ENCODE measurements at regions not wholly inside any gene's neighbourhood (a gene's known extent, or its start where the extent isn't known, plus 50 kb on each side); places are given as distances from the start of the nearest gene placed in this dataset.
A peak's percentile ranks its signal among the peaks of the same experiment; 100 is the strongest.
"Not testable (repeated sequence)": the region's sequence is repeated elsewhere in the genome, so short reads cannot be mapped to it uniquely, and the experiment has no call there.

- peaks cover 49% of the 10 kb centered on the region for H3K4me1 Mint-ChIP-seq (ENCODE audit: low read depth)
- not testable (repeated sequence) for H3K27me3 Mint-ChIP-seq (ENCODE audit: low read depth); ATAC-seq; DNase-seq; H3K4me3 Mint-ChIP-seq
- peaks cover 32% of the 10 kb centered on the region for H3K36me3 Mint-ChIP-seq (ENCODE audit: insufficient read depth)
- peaks cover 38% of the 10 kb centered on the region for H3K9me3 Mint-ChIP-seq
These were observed 53.4 kb upstream of the PSMA1 start for GRCh38 chr11:14573539-14574057.

GRCh38 chr11:14577292-14577691 is 57.1 kb upstream of the PSMA1 start:
- Mint-ChIP-seq H3K27me3 (ENCODE audit: low read depth) (no peaks in the 10 kb centered on the region), H3K36me3 (ENCODE audit: insufficient read depth) (peaks cover 25% of the 10 kb centered on the region), H3K9me3 (peaks cover 27% of the 10 kb centered on the region), H3K4me1 (ENCODE audit: low read depth) (peaks cover 48% of the 10 kb centered on the region), H3K4me3 (no peak overlapping the region)
- DNase-seq (no peak), ATAC-seq (no peak)

- no peaks in the 10 kb centered on the region for H3K27me3 Mint-ChIP-seq (ENCODE audit: low read depth)
- peak overlapping the region; percentile 25 for H3K4me3 Mint-ChIP-seq
- peaks cover 21% of the 10 kb centered on the region for H3K9me3 Mint-ChIP-seq
- DNase-seq (no peak), ATAC-seq (peak; percentile 13 to 48)
- peaks cover 50% of the 10 kb centered on the region for H3K4me1 Mint-ChIP-seq (ENCODE audit: low read depth)
- H3K36me3 Mint-ChIP-seq (ENCODE audit: insufficient read depth): peaks cover 26% of the 10 kb centered on the region
These were observed 57.8 kb upstream of the PSMA1 start for GRCh38 chr11:14577835-14578529.

- ATAC-seq (peak; percentile 94 to 97), DNase-seq (peak; percentile 47)
- H3K4me1 Mint-ChIP-seq (ENCODE audit: low read depth): peaks cover 56% of the 10 kb centered on the region
- H3K27me3 Mint-ChIP-seq (ENCODE audit: low read depth): no peaks in the 10 kb centered on the region
- peaks cover 31% of the 10 kb centered on the region for H3K36me3 Mint-ChIP-seq (ENCODE audit: insufficient read depth)
- H3K4me3 Mint-ChIP-seq: peak overlapping the region; percentile 25
- peaks cover 21% of the 10 kb centered on the region for H3K9me3 Mint-ChIP-seq
These were observed 58.4 kb upstream of the PSMA1 start for GRCh38 chr11:14578541-14578956.

GRCh38 chr11:14579646-14580045 is 59.5 kb upstream of the PSMA1 start:
- H3K27me3 Mint-ChIP-seq (ENCODE audit: low read depth): no peaks in the 10 kb centered on the region
- no peak overlapping the region for H3K4me3 Mint-ChIP-seq
- no peak for ATAC-seq
- H3K4me1 Mint-ChIP-seq (ENCODE audit: low read depth): peaks cover 61% of the 10 kb centered on the region
- peaks cover 29% of the 10 kb centered on the region for H3K36me3 Mint-ChIP-seq (ENCODE audit: insufficient read depth)
- DNase-seq: no peak
- peaks cover 14% of the 10 kb centered on the region for H3K9me3 Mint-ChIP-seq

- no peaks in the 10 kb centered on the region for H3K27me3 Mint-ChIP-seq (ENCODE audit: low read depth)
- peaks cover 58% of the 10 kb centered on the region for H3K4me1 Mint-ChIP-seq (ENCODE audit: low read depth)
- peaks cover 3% of the 10 kb centered on the region for H3K9me3 Mint-ChIP-seq
- DNase-seq (no peak), ATAC-seq (no peak)
- no peak overlapping the region for H3K4me3 Mint-ChIP-seq
- peaks cover 22% of the 10 kb centered on the region for H3K36me3 Mint-ChIP-seq (ENCODE audit: insufficient read depth)
These were observed 60.8 kb upstream of the PDE3B start for GRCh38 chr11:14582793-14583192.

GRCh38 chr11:14583252-14584034 is 60.2 kb upstream of the PDE3B start:
- ATAC-seq: no peak
- Mint-ChIP-seq H3K27me3 (ENCODE audit: low read depth) (no peaks in the 10 kb centered on the region), H3K4me3 (no peak overlapping the region), H3K9me3 (peaks cover 3% of the 10 kb centered on the region), H3K4me1 (ENCODE audit: low read depth) (peaks cover 57% of the 10 kb centered on the region), H3K36me3 (ENCODE audit: insufficient read depth) (peaks cover 28% of the 10 kb centered on the region)
- DNase-seq: no peak

- H3K9me3 Mint-ChIP-seq: peaks cover 3% of the 10 kb centered on the region
- H3K27me3 Mint-ChIP-seq (ENCODE audit: low read depth): no peaks in the 10 kb centered on the region
- no peak for DNase-seq
- ATAC-seq: no peak
- no peak overlapping the region for H3K4me3 Mint-ChIP-seq
- H3K4me1 Mint-ChIP-seq (ENCODE audit: low read depth): peaks cover 51% of the 10 kb centered on the region
- H3K36me3 Mint-ChIP-seq (ENCODE audit: insufficient read depth): peaks cover 28% of the 10 kb centered on the region
These were observed 59.6 kb upstream of the PDE3B start for GRCh38 chr11:14584035-14584363.

GRCh38 chr11:14584595-14584994 is 59.0 kb upstream of the PDE3B start:
- H3K36me3 Mint-ChIP-seq (ENCODE audit: insufficient read depth): peaks cover 29% of the 10 kb centered on the region
- H3K9me3 Mint-ChIP-seq: peaks cover 3% of the 10 kb centered on the region
- no peaks in the 10 kb centered on the region for H3K27me3 Mint-ChIP-seq (ENCODE audit: low read depth)
- peaks cover 45% of the 10 kb centered on the region for H3K4me1 Mint-ChIP-seq (ENCODE audit: low read depth)
- DNase-seq (no peak), ATAC-seq (no peak)
- H3K4me3 Mint-ChIP-seq: no peak overlapping the region

GRCh38 chr11:14585438-14585837 is 58.2 kb upstream of the PDE3B start:
- ATAC-seq (no peak), DNase-seq (no peak)
- Mint-ChIP-seq H3K4me3 (no peak overlapping the region), H3K36me3 (ENCODE audit: insufficient read depth) (peaks cover 34% of the 10 kb centered on the region), H3K27me3 (ENCODE audit: low read depth) (no peaks in the 10 kb centered on the region), H3K4me1 (ENCODE audit: low read depth) (peaks cover 42% of the 10 kb centered on the region), H3K9me3 (peaks cover 1% of the 10 kb centered on the region)

- H3K4me3 Mint-ChIP-seq: no peak overlapping the region
- H3K9me3 Mint-ChIP-seq: no peaks in the 10 kb centered on the region
- peaks cover 40% of the 10 kb centered on the region for H3K4me1 Mint-ChIP-seq (ENCODE audit: low read depth)
These were observed 56.3 kb upstream of the PDE3B start for GRCh38 chr11:14587258-14587657.

GRCh38 chr11:14588681-14589080 is 54.9 kb upstream of the PDE3B start:
- no peak overlapping the region for H3K4me3 Mint-ChIP-seq
- H3K4me1 Mint-ChIP-seq (ENCODE audit: low read depth): peaks cover 31% of the 10 kb centered on the region
- ATAC-seq (no peak), DNase-seq (no peak)
- no peaks in the 10 kb centered on the region for H3K27me3 Mint-ChIP-seq (ENCODE audit: low read depth)
- no peaks in the 10 kb centered on the region for H3K9me3 Mint-ChIP-seq
- peaks cover 41% of the 10 kb centered on the region for H3K36me3 Mint-ChIP-seq (ENCODE audit: insufficient read depth)

More at GRCh38 chr11:14587258-14587657, 56.3 kb upstream of the PDE3B start:
- H3K27me3 Mint-ChIP-seq (ENCODE audit: low read depth): no peaks in the 10 kb centered on the region
- no peak for DNase-seq
- no peak for ATAC-seq
- peaks cover 43% of the 10 kb centered on the region for H3K36me3 Mint-ChIP-seq (ENCODE audit: insufficient read depth)

- no peak for DNase-seq
- Mint-ChIP-seq H3K4me3 (no peak overlapping the region), H3K27me3 (ENCODE audit: low read depth) (no peaks in the 10 kb centered on the region), H3K4me1 (ENCODE audit: low read depth) (peaks cover 32% of the 10 kb centered on the region), H3K9me3 (no peaks in the 10 kb centered on the region), H3K36me3 (ENCODE audit: insufficient read depth) (peaks cover 39% of the 10 kb centered on the region)
- no peak for ATAC-seq
These were observed 54.2 kb upstream of the PDE3B start for GRCh38 chr11:14589421-14589820.

GRCh38 chr11:14591046-14591445 is 52.6 kb upstream of the PDE3B start:
- peaks cover 29% of the 10 kb centered on the region for H3K4me1 Mint-ChIP-seq (ENCODE audit: low read depth)
- peaks cover 36% of the 10 kb centered on the region for H3K36me3 Mint-ChIP-seq (ENCODE audit: insufficient read depth)
- H3K9me3 Mint-ChIP-seq; ATAC-seq; H3K4me3 Mint-ChIP-seq; DNase-seq; H3K27me3 Mint-ChIP-seq (ENCODE audit: low read depth): not testable (repeated sequence)

- Mint-ChIP-seq H3K9me3 (peaks cover 13% of the 10 kb centered on the region), H3K27me3 (ENCODE audit: low read depth) (no peaks in the 10 kb centered on the region), H3K4me3 (no peak overlapping the region), H3K4me1 (ENCODE audit: low read depth) (peaks cover 27% of the 10 kb centered on the region), H3K36me3 (ENCODE audit: insufficient read depth) (peaks cover 41% of the 10 kb centered on the region)
- ATAC-seq: no peak
- no peak for DNase-seq
These were observed 49.9 kb upstream of the PDE3B start for GRCh38 chr11:14593671-14594070.
